ENCODE measurements at regions not wholly inside any gene's neighbourhood (a gene's known extent, or its start where the extent isn't known, plus 50 kb on each side); places are given as distances from the start of the nearest gene placed in this dataset.

DNA sequence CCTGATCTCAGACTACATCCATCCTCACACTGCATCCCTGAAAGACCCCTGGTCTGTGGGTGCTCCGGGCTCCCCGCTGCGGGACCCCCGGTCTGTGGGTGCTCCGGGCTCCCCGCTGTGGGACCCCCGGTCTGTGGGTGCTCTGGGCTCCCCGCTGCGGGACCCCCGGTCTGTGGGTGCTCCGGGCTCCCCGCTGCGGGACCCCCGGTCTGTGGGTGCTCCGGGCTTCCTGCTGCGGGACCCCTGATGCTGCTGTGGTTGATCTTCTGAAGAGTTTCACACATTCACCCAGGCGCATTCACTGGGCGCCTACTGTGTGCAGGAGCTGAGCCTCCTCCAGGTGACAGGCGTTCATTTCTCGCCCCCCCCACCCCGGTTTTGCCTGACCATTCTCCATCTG lies 162.7 kb upstream of the SALL3 start:
- no peak for ATAC-seq
- intact Hi-C loops (cut with DNase I): no loop called here
- WGBS, 4 donors: 86 to 93% (median 90%) methylated on average over 14 to 21 of the region's 21 CpGs
- no peak overlapping the region for H3K4me3 ChIP-seq
- peaks cover 0 to 37% (median 6%) of the 10 kb centered on the region in 9 donors for H3K27me3 ChIP-seq
- no peak for TF ChIP-seq POLR2A (IDR thresholded peaks at IDR 0.05)
- TF ChIP-seq, protein P1, sequence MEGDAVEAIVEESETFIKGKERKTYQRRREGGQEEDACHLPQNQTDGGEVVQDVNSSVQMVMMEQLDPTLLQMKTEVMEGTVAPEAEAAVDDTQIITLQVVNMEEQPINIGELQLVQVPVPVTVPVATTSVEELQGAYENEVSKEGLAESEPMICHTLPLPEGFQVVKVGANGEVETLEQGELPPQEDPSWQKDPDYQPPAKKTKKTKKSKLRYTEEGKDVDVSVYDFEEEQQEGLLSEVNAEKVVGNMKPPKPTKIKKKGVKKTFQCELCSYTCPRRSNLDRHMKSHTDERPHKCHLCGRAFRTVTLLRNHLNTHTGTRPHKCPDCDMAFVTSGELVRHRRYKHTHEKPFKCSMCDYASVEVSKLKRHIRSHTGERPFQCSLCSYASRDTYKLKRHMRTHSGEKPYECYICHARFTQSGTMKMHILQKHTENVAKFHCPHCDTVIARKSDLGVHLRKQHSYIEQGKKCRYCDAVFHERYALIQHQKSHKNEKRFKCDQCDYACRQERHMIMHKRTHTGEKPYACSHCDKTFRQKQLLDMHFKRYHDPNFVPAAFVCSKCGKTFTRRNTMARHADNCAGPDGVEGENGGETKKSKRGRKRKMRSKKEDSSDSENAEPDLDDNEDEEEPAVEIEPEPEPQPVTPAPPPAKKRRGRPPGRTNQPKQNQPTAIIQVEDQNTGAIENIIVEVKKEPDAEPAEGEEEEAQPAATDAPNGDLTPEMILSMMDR (IDR thresholded peaks at IDR 0.05): no peak
- no peak overlapping the region for H3K27ac ChIP-seq
- no peaks in the 10 kb centered on the region for H3K9me3 ChIP-seq
- no peak for DNase-seq
- no peaks in the 10 kb centered on the region for H3K36me3 ChIP-seq
- no peaks in the 10 kb centered on the region for H3K4me1 ChIP-seq

DNA sequence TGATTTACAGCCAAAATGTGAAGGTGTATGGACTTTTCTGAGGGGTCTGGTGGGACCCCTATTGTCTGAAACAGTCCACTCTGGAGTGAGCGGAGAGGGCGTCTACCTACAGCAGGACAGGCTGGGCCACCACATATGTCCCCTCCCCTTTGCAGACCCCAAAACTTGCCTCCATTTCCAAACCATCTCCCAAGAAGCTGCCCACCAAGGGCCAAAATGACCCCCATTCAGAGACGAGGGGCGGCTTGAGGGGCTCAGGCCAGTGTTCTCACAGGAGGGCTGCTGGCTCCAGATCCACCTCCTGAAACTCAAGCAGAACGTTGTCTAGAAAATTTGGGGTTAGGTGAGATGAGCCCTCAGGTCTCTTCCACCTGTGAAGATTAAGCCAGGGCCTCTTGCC lies 161.1 kb upstream of the SALL3 start:
- Histone ChIP-seq H3K4me1 (no peaks in the 10 kb centered on the region), H3K4me3 (no peak overlapping the region), H3K27me3 (peaks cover 0 to 33% (median 6%) of the 10 kb centered on the region in 9 donors), H3K27ac (no peak overlapping the region), H3K36me3 (no peaks in the 10 kb centered on the region), H3K9me3 (no peaks in the 10 kb centered on the region)
- 82 to 95% (median 92%) methylated on average over 3 to 5 of the region's 5 CpGs for WGBS, 4 donors
- TF ChIP-seq POLR2A (IDR thresholded peaks at IDR 0.05): no peak
- TF ChIP-seq, protein P1 (IDR thresholded peaks at IDR 0.05): no peak
- intact Hi-C loops (cut with DNase I): no loop called here
- no peak for DNase-seq
- no peak for ATAC-seq

DNA sequence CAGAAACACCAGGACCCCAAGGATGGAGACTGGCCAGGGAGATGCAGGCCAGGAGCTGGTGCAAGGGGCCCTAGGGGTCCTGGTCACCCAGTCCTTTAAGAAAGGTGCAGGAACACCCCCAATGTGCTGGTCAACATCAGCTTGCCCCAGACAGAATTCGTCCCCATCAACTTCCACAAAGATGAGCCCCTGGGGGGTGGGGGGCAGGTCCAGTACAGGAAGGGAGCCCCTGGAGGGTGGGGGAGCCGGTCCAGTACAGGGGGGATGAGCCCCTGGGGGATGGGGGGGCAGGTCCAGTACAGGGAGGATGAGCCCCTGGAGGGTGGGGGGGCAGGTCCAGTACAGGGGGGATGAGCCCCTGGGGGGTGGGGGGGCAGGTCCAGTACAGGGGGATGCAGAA lies 160.7 kb upstream of the SALL3 start:
- ATAC-seq: no peak
- intact Hi-C loops (cut with DNase I): no loop called here
- no peaks in the 10 kb centered on the region for H3K9me3 ChIP-seq
- WGBS, 4 donors: 55 to 82% (median 68%) methylated on average over 2 of the region's 2 CpGs
- DNase-seq: no peak
- no peak for TF ChIP-seq POLR2A (IDR thresholded peaks at IDR 0.05)
- TF ChIP-seq, protein P1 (IDR thresholded peaks at IDR 0.05): no peak
- H3K27me3 ChIP-seq: peaks cover 0 to 36% (median 4%) of the 10 kb centered on the region in 9 donors
- H3K27ac ChIP-seq: no peak overlapping the region
- no peak overlapping the region for H3K4me3 ChIP-seq
- no peaks in the 10 kb centered on the region for H3K36me3 ChIP-seq
- no peaks in the 10 kb centered on the region for H3K4me1 ChIP-seq

DNA sequence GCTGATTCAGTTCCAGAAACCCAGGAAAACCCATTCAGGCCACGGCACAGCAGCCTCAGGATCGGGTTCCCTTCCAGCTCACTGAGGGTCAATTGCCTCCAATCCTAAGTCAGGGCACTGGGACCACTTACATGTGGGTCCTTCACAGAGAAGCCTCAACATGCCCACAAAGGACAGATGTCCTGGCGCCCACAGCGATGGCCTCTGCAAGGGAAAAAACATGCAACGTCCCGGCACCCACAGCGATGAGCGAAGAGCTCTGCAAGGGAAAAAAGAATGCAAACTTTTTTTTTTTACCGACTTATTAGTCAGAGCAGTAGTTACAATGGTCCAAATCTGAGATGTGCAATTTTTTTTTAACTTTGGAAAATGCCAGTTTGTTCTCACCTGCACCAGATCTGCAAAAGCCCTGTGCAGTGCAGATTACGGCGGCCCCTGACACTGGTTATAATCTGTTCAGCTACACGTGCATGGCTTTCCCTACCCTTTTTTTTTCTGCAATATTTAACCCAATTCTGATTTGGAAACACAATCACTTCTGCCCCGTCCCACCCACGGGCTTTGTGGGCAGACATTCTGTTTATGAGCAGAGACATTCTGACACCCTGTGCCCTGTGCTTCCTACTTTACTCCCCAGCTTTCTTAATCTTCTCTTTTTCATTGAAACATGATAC lies 159.3 kb upstream of the SALL3 start:
- Histone ChIP-seq H3K9me3 (no peaks in the 10 kb centered on the region), H3K27ac (no peak overlapping the region), H3K4me3 (no peak overlapping the region), H3K4me1 (no peaks in the 10 kb centered on the region), H3K36me3 (no peaks in the 10 kb centered on the region), H3K27me3 (peaks cover 0 to 35% (median 3%) of the 10 kb centered on the region in 9 donors)
- WGBS, 4 donors: 70 to 77% (median 74%) methylated on average over 14 of the region's 14 CpGs
- TF ChIP-seq, protein P1 (IDR thresholded peaks at IDR 0.05): no peak
- no peak for TF ChIP-seq POLR2A (IDR thresholded peaks at IDR 0.05)
- no peak for DNase-seq
- no peak for ATAC-seq
- intact Hi-C loops (cut with DNase I): no loop called here

All from heart left ventricle (tissue), 16 donors.